Cardiac muscle cell (in vitro differentiated cells and primary cell): ENCODE measurements at regions not wholly inside any gene's neighbourhood (a gene's known extent, or its start where the extent isn't known, plus 50 kb on each side); places are given as distances from the start of the nearest gene placed in this dataset.
A peak's percentile ranks its signal among the peaks of the same experiment; 100 is the strongest.

Experiments
- DNase-seq, 2 donors: peaks; one replicate each; pipeline versions ENCODE4 v3.0.0 to v3.0.0-alpha.2; 2010 to 2017; ENCODE audit warnings: low read depth in 1 of 2, low spot score in 1 of 2
- H3K27ac ChIP-seq: fragments of 200-600 bp; sonication (generic); 2 replicates; pipeline ENCODE4 v1.5.1; 2016
- H3K27me3 ChIP-seq: fragments of 200-600 bp; sonication (generic); 2 replicates; pipeline ENCODE4 v1.6.0; 2016; ENCODE audit warnings: control low read depth
- H3K36me3 ChIP-seq: fragments of 200-600 bp; sonication (generic); 2 replicates; pipeline ENCODE4 v1.5.1; 2016; ENCODE audit warnings: control low read depth
- H3K4me1 ChIP-seq: fragments of 200-600 bp; sonication (generic); 2 replicates; pipeline ENCODE4 v1.8.1; 2017; ENCODE audit warnings: low read depth, mild to moderate bottlenecking, mixed run types
- H3K4me3 ChIP-seq: fragments of 200-600 bp; sonication (generic); 2 replicates; pipeline ENCODE4 v1.5.1; 2016; ENCODE audit warnings: mild to moderate bottlenecking
- H3K9me3 ChIP-seq: fragments of 200-600 bp; sonication (generic); 2 replicates; pipeline ENCODE4 v1.5.1; 2017; ENCODE audit warnings: low read depth, mild to moderate bottlenecking, control low read depth
- CTCF ChIP-seq: IDR thresholded peaks from 2 replicates; pipeline ENCODE4 v1.5.1; 2012; ENCODE audit warnings: low read depth, mild to moderate bottlenecking, low read length

GRCh38 chr2:171227066-171227782 lies 66.5 kb upstream of the TLK1 start:
- TF ChIP-seq CTCF: no peak
- Histone ChIP-seq H3K4me1 (no peaks in the 10 kb centered on the region), H3K27ac (no peak overlapping the region)

GRCh38 chr2:171226461-171226860 lies 65.8 kb upstream of the TLK1 start:
- no peaks in the 10 kb centered on the region for H3K4me1 ChIP-seq
- TF ChIP-seq CTCF: no peak
- H3K27ac ChIP-seq: no peak overlapping the region
- no peak overlapping the region for H3K4me3 ChIP-seq
- H3K9me3 ChIP-seq: peaks cover 3% of the 10 kb centered on the region
- H3K27me3 ChIP-seq: no peaks in the 10 kb centered on the region
- no peaks in the 10 kb centered on the region for H3K36me3 ChIP-seq
- DNase-seq: no peak

More at GRCh38 chr2:171227066-171227782, 66.5 kb upstream of the TLK1 start:
- Histone ChIP-seq H3K36me3 (no peaks in the 10 kb centered on the region), H3K9me3 (peaks cover 3% of the 10 kb centered on the region), H3K27me3 (no peaks in the 10 kb centered on the region), H3K4me3 (no peak overlapping the region)
- no peak for DNase-seq

GRCh38 chr2:171225989-171226388 lies 65.3 kb upstream of the TLK1 start:
- Histone ChIP-seq H3K9me3 (peaks cover 3% of the 10 kb centered on the region), H3K36me3 (no peaks in the 10 kb centered on the region)
- TF ChIP-seq CTCF: no peak

GRCh38 chr2:171225302-171225980 lies 64.7 kb upstream of the TLK1 start:
- Histone ChIP-seq H3K4me3 (no peak overlapping the region), H3K27me3 (no peaks in the 10 kb centered on the region), H3K27ac (no peak overlapping the region), H3K9me3 (peaks cover 3% of the 10 kb centered on the region), H3K36me3 (no peaks in the 10 kb centered on the region), H3K4me1 (no peaks in the 10 kb centered on the region)
- peak in 1 of 2 donors; percentile 92 for DNase-seq
- TF ChIP-seq CTCF: peak; percentile 44

More at GRCh38 chr2:171225989-171226388, 65.3 kb upstream of the TLK1 start:
- Histone ChIP-seq H3K27ac (no peak overlapping the region), H3K4me3 (no peak overlapping the region), H3K27me3 (no peaks in the 10 kb centered on the region), H3K4me1 (no peaks in the 10 kb centered on the region)
- no peak for DNase-seq

GRCh38 chr2:171217330-171217729 lies 56.6 kb upstream of the TLK1 start:
- H3K36me3 ChIP-seq: no peaks in the 10 kb centered on the region
- no peaks in the 10 kb centered on the region for H3K27me3 ChIP-seq
- H3K4me3 ChIP-seq: no peak overlapping the region
- no peaks in the 10 kb centered on the region for H3K9me3 ChIP-seq
- no peak for TF ChIP-seq CTCF
- H3K4me1 ChIP-seq: no peaks in the 10 kb centered on the region
- no peak overlapping the region for H3K27ac ChIP-seq
- DNase-seq: no peak
